ENCODE measurements at regions not wholly inside any gene's neighbourhood (a gene's known extent, or its start where the extent isn't known, plus 50 kb on each side); places are given as distances from the start of the nearest gene placed in this dataset.

DNA sequence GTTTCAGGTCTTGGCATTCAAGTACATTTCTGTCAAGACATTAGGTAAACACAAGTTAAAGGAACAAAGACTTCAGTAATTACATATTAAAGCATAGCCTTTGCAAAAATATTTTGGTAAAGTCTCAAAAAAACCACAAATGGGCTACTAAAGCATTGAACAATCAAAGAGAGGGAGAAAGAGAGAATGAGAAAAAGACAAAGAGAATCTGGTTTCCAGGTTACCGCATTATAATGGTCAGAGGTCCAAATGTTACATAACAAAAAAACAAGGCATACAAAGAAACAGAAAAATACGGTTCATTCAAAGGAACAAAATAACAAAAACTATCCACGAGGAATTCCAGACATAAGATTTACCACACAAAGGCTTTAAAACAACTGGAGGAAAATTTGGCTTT is 327.9 kb downstream of the AKAIN1 start:
- H3K36me3 ChIP-seq (ENCODE audit: control insufficient read depth, insufficient read depth, low read length), result no peaks in the 10 kb centered on the region
- no peaks in the 10 kb centered on the region for H3K9me3 ChIP-seq (replicated peaks; ENCODE audit: control insufficient read depth, insufficient read depth, low read depth, low read length)
- no peaks in the 10 kb centered on the region for H3K27me3 ChIP-seq (ENCODE audit: control insufficient read depth in 2 of 2, insufficient read depth in 2 of 2, low read length in 2 of 2)
- no peak overlapping the region for H3K27ac ChIP-seq (ENCODE audit: extremely low read depth, low read depth, low read length)
- ChIA-PET POLR2A (no interaction called here), CTCF (ENCODE audit: low intra/inter-chr PET ratio) (no interaction called here)
- DNase-seq (ENCODE audit: extremely low read depth in 1 of 4, low spot score in 3 of 4) (no peak), FAIRE-seq (no peak), ATAC-seq (no peak)
- H4K20me1 ChIP-seq (replicated peaks; ENCODE audit: control insufficient read depth, insufficient read depth, low read length), result no peaks in the 10 kb centered on the region
- BruUV-seq (replicated peaks), result no TSS peak
- no peak overlapping the region for H3K4me3 ChIP-seq
- no peaks in the 10 kb centered on the region for H3K9me1 ChIP-seq (ENCODE audit: control insufficient read depth, insufficient read depth, low read length)
- TF ChIP-seq HLTF (IDR thresholded peaks at IDR 0.05), result no peak
- TF ChIP-seq TOE1 (IDR thresholded peaks at IDR 0.05; ENCODE audit: borderline replicate concordance), result no peak
- TF ChIP-seq TOE1 (CRISPR knock-in tag; IDR thresholded peaks at IDR 0.05; ENCODE audit: borderline replicate concordance, low read depth), result no peak
- TF ChIP-seq, protein P1, sequence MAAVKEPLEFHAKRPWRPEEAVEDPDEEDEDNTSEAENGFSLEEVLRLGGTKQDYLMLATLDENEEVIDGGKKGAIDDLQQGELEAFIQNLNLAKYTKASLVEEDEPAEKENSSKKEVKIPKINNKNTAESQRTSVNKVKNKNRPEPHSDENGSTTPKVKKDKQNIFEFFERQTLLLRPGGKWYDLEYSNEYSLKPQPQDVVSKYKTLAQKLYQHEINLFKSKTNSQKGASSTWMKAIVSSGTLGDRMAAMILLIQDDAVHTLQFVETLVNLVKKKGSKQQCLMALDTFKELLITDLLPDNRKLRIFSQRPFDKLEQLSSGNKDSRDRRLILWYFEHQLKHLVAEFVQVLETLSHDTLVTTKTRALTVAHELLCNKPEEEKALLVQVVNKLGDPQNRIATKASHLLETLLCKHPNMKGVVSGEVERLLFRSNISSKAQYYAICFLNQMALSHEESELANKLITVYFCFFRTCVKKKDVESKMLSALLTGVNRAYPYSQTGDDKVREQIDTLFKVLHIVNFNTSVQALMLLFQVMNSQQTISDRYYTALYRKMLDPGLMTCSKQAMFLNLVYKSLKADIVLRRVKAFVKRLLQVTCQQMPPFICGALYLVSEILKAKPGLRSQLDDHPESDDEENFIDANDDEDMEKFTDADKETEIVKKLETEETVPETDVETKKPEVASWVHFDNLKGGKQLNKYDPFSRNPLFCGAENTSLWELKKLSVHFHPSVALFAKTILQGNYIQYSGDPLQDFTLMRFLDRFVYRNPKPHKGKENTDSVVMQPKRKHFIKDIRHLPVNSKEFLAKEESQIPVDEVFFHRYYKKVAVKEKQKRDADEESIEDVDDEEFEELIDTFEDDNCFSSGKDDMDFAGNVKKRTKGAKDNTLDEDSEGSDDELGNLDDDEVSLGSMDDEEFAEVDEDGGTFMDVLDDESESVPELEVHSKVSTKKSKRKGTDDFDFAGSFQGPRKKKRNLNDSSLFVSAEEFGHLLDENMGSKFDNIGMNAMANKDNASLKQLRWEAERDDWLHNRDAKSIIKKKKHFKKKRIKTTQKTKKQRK (IDR thresholded peaks at IDR 0.05; ENCODE audit: borderline replicate concordance, low read depth, low read length), result no peak
- TF ChIP-seq RAD51 (IDR thresholded peaks at IDR 0.05; ENCODE audit: borderline replicate concordance, low read depth), result no peak
- TF ChIP-seq TAF1 (IDR thresholded peaks at IDR 0.05; ENCODE audit: control insufficient read depth, extremely low read depth, insufficient read depth, low read length, severe bottlenecking), result no peak
- TF ChIP-seq ELF2 (CRISPR knock-in tag; IDR thresholded peaks at IDR 0.05), result no peak
- no peak for TF ChIP-seq NR3C1 (CRISPR knock-in tag; IDR thresholded peaks at IDR 0.05)
- TF ChIP-seq SIRT6 (IDR thresholded peaks at IDR 0.05; ENCODE audit: low read depth, low read length), result no peak
- TF ChIP-seq, protein P2, sequence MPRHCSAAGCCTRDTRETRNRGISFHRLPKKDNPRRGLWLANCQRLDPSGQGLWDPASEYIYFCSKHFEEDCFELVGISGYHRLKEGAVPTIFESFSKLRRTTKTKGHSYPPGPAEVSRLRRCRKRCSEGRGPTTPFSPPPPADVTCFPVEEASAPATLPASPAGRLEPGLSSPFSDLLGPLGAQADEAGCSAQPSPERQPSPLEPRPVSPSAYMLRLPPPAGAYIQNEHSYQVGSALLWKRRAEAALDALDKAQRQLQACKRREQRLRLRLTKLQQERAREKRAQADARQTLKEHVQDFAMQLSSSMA (CRISPR knock-in tag; IDR thresholded peaks at IDR 0.05), result no peak
- TF ChIP-seq RB1 (IDR thresholded peaks at IDR 0.05; ENCODE audit: low read depth), result no peak
- TF ChIP-seq, protein P3, sequence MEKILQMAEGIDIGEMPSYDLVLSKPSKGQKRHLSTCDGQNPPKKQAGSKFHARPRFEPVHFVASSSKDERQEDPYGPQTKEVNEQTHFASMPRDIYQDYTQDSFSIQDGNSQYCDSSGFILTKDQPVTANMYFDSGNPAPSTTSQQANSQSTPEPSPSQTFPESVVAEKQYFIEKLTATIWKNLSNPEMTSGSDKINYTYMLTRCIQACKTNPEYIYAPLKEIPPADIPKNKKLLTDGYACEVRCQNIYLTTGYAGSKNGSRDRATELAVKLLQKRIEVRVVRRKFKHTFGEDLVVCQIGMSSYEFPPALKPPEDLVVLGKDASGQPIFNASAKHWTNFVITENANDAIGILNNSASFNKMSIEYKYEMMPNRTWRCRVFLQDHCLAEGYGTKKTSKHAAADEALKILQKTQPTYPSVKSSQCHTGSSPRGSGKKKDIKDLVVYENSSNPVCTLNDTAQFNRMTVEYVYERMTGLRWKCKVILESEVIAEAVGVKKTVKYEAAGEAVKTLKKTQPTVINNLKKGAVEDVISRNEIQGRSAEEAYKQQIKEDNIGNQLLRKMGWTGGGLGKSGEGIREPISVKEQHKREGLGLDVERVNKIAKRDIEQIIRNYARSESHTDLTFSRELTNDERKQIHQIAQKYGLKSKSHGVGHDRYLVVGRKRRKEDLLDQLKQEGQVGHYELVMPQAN (IDR thresholded peaks at IDR 0.05; ENCODE audit: borderline replicate concordance), result no peak
- TF ChIP-seq ZNF57 (CRISPR knock-in tag; IDR thresholded peaks at IDR 0.05), result no peak
- TF ChIP-seq PTRF (tag; IDR thresholded peaks at IDR 0.05), result no peak
- TF ChIP-seq ZKSCAN1 (IDR thresholded peaks at IDR 0.05; ENCODE audit: low read depth, low read length), result no peak
- TF ChIP-seq CTBP1 (IDR thresholded peaks at IDR 0.05; ENCODE audit: borderline replicate concordance), result no peak
- TF ChIP-seq PCBP1 (IDR thresholded peaks at IDR 0.05; ENCODE audit: low read depth, low read length, poor library complexity, severe bottlenecking), result no peak
- H3K4me2 ChIP-seq (ENCODE audit: insufficient read depth, low read length), result no peak overlapping the region
- H2AFZ ChIP-seq (ENCODE audit: low read depth, low read length), result no peak overlapping the region
- WGBS (ENCODE audit: insufficient coverage, low coverage, missing lambda C conversion rate), result 4% methylated on average over 3 of the region's 3 CpGs
- H3K9ac ChIP-seq (ENCODE audit: insufficient read depth in 1 of 2, low read depth in 2 of 2, low read length in 2 of 2), result no peak overlapping the region
- in situ Hi-C loops (cut with MboI) (no loop called here), intact Hi-C loops (cut with micrococcal nuclease) (no loop called here)
- no peaks in the 10 kb centered on the region for H3K4me1 ChIP-seq (replicated peaks in 1 of 2; ENCODE audit: control insufficient read depth in 2 of 2, insufficient read depth in 2 of 2, low read length in 2 of 2)
- H3K79me2 ChIP-seq (ENCODE audit: control insufficient read depth, insufficient read depth, low read length), result no peaks in the 10 kb centered on the region
